NB4 (cell line): ENCODE measurements at regions not wholly inside any gene's neighbourhood (a gene's known extent, or its start where the extent isn't known, plus 50 kb on each side); places are given as distances from the start of the nearest gene placed in this dataset.

Source experiments
- CTCF ChIP-seq: IDR thresholded peaks from one replicate; pipeline ENCODE4 v1.5.1; 2012; ENCODE audit warnings: low read depth, low read length
- MAX ChIP-seq: IDR thresholded peaks from 2 replicates; pipeline ENCODE4 v1.6.1; 2011; ENCODE audit warnings: low read depth, low read length
- POLR2A ChIP-seq: IDR thresholded peaks from 2 replicates; pipeline ENCODE4 v1.6.1; 2011; ENCODE audit warnings: mild to moderate bottlenecking; ENCODE audit not compliant: insufficient read length; ENCODE audit errors: extremely low read depth

GRCh38 chr15:31271711-31272557, 54.7 kb upstream of the KLF13 start:
- TF ChIP-seq CTCF: no peak
- TF ChIP-seq POLR2A: no peak
- TF ChIP-seq MAX: no peak
